ENCODE measurements at regions not wholly inside any gene's neighbourhood (a gene's known extent, or its start where the extent isn't known, plus 50 kb on each side); places are given as distances from the start of the nearest gene placed in this dataset.

- H3K9me3 ChIP-seq (ENCODE audit: control insufficient read depth, low read length), result peaks cover 7% of the 10 kb centered on the region
- H3K36me3 ChIP-seq (ENCODE audit: control insufficient read depth, insufficient read depth, low read length, severe bottlenecking), result no peaks in the 10 kb centered on the region
- H3K4me3 ChIP-seq (ENCODE audit: low read length), result peak overlapping the region; percentile 19
- DNase-seq (ENCODE audit: low read depth), result peak; percentile 68
- H3K27me3 ChIP-seq (replicated peaks; ENCODE audit: control insufficient read depth, insufficient read depth, low read length), result peaks cover 75% of the 10 kb centered on the region
- H3K9ac ChIP-seq (ENCODE audit: low read length), result no peak overlapping the region
- peaks cover 12% of the 10 kb centered on the region for H3K4me1 ChIP-seq (ENCODE audit: control insufficient read depth, insufficient read depth, low read length)
Observed at GRCh38 chr20:51156041-51156982, 133.4 kb upstream of the KCNG1 start.

DNA sequence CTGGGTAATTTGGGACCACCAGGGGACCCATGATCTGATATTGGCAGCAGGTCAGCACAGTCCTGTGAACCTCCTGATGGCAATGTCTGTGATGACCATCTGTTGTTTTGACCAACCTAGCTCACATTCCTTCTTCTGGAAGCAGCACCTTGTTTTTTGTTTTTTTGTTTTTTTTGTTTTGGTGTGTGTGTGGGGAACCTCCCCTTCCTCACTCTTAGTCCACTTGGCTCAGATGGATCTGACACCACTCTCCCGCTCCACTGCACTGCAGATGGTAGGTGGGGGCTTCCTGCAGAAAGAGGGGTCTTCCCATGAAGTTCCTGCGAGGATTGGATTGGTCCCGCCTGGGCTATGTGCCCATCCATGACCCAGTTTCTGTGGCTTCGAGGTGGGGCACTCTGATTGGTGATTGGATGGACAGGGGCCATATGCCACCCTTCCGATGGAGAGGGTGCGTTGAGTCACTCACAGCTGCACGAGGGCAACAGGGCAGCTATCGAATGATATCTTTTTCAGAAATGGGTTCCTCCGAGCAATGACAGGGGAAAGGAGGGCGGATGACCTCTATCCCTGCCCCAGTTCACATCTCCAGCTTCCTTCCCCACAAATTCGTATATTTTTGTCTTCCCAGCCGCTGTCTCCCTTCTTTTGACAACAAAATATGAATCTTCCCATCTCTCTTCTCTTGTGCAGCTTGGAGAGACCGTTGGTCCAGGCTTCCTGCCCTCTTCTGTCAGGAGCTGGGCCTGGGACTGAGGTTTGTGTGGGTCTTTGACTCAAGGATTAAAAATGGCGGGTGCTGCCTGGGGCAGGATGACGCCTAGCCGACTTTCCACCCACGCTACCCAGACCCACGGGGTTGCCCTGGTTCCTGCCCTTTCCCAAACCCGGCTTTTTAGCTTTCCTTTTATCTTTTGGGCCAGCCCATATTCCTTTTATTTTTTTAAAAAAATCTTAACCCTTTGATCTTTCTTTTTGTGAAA, 132.1 kb upstream of the KCNG1 start:
- DNase-seq (ENCODE audit: low read depth), result no peak
- Histone ChIP-seq H3K36me3 (ENCODE audit: control insufficient read depth, insufficient read depth, low read length, severe bottlenecking) (no peaks in the 10 kb centered on the region), H3K4me1 (ENCODE audit: control insufficient read depth, insufficient read depth, low read length) (peaks cover 12% of the 10 kb centered on the region), H3K27me3 (replicated peaks; ENCODE audit: control insufficient read depth, insufficient read depth, low read length) (peaks cover 65% of the 10 kb centered on the region), H3K9ac (ENCODE audit: low read length) (no peak overlapping the region), H3K4me3 (ENCODE audit: low read length) (no peak overlapping the region), H3K9me3 (ENCODE audit: control insufficient read depth, low read length) (no peaks in the 10 kb centered on the region)

- Histone ChIP-seq H3K27me3 (replicated peaks; ENCODE audit: control insufficient read depth, insufficient read depth, low read length) (peaks cover 56% of the 10 kb centered on the region), H3K4me1 (ENCODE audit: control insufficient read depth, insufficient read depth, low read length) (peaks cover 12% of the 10 kb centered on the region), H3K36me3 (ENCODE audit: control insufficient read depth, insufficient read depth, low read length, severe bottlenecking) (no peaks in the 10 kb centered on the region), H3K4me3 (ENCODE audit: low read length) (no peak overlapping the region), H3K9ac (ENCODE audit: low read length) (no peak overlapping the region), H3K9me3 (ENCODE audit: control insufficient read depth, low read length) (no peaks in the 10 kb centered on the region)
- no peak for DNase-seq (ENCODE audit: low read depth)
Observed at GRCh38 chr20:51153867-51154707, 131.2 kb upstream of the KCNG1 start.

GRCh38 chr20:51148941-51149340, 126.0 kb upstream of the KCNG1 start:
- Histone ChIP-seq H3K9ac (ENCODE audit: low read length) (no peak overlapping the region), H3K9me3 (ENCODE audit: control insufficient read depth, low read length) (peaks cover 22% of the 10 kb centered on the region), H3K36me3 (ENCODE audit: control insufficient read depth, insufficient read depth, low read length, severe bottlenecking) (no peaks in the 10 kb centered on the region), H3K27me3 (replicated peaks; ENCODE audit: control insufficient read depth, insufficient read depth, low read length) (peaks cover 46% of the 10 kb centered on the region), H3K4me3 (ENCODE audit: low read length) (no peak overlapping the region), H3K4me1 (ENCODE audit: control insufficient read depth, insufficient read depth, low read length) (no peaks in the 10 kb centered on the region)
- no peak for DNase-seq (ENCODE audit: low read depth)

GRCh38 chr20:51144476-51144875, 121.6 kb upstream of the KCNG1 start:
- H3K9me3 ChIP-seq (ENCODE audit: control insufficient read depth, low read length), result peaks cover 27% of the 10 kb centered on the region
- H3K36me3 ChIP-seq (ENCODE audit: control insufficient read depth, insufficient read depth, low read length, severe bottlenecking), result no peaks in the 10 kb centered on the region
- no peaks in the 10 kb centered on the region for H3K4me1 ChIP-seq (ENCODE audit: control insufficient read depth, insufficient read depth, low read length)
- no peak overlapping the region for H3K4me3 ChIP-seq (ENCODE audit: low read length)
- no peak for DNase-seq (ENCODE audit: low read depth)
- H3K27me3 ChIP-seq (replicated peaks; ENCODE audit: control insufficient read depth, insufficient read depth, low read length), result peaks cover 57% of the 10 kb centered on the region
- H3K9ac ChIP-seq (ENCODE audit: low read length), result no peak overlapping the region

GRCh38 chr20:51143652-51144051, 120.7 kb upstream of the KCNG1 start:
- H3K27me3 ChIP-seq (replicated peaks; ENCODE audit: control insufficient read depth, insufficient read depth, low read length), result peaks cover 61% of the 10 kb centered on the region
- H3K36me3 ChIP-seq (ENCODE audit: control insufficient read depth, insufficient read depth, low read length, severe bottlenecking), result no peaks in the 10 kb centered on the region
- DNase-seq (ENCODE audit: low read depth), result no peak
- no peak overlapping the region for H3K9ac ChIP-seq (ENCODE audit: low read length)
- peaks cover 27% of the 10 kb centered on the region for H3K9me3 ChIP-seq (ENCODE audit: control insufficient read depth, low read length)
- H3K4me1 ChIP-seq (ENCODE audit: control insufficient read depth, insufficient read depth, low read length), result no peaks in the 10 kb centered on the region
- no peak overlapping the region for H3K4me3 ChIP-seq (ENCODE audit: low read length)

DNA sequence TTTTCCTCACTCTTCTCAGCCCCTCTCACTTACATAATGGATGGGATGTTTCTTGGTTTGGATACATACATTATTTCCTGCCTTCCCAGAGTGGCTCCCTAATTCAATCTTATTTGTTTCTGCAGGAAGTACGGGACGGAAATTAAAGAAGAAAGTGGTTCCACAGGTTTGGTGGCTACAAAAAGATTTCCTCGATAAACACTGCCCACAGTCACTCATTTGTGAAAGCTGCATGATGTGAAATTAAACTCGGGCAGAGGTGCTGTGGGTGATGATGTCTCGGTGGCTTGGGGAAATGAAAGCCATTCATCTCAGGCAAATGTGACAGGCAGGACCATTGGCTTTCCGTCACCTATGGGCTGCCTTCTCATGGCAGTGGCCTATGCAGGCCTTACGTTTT, 119.5 kb upstream of the KCNG1 start:
- H3K9me3 ChIP-seq (ENCODE audit: control insufficient read depth, low read length), result peaks cover 27% of the 10 kb centered on the region
- no peaks in the 10 kb centered on the region for H3K36me3 ChIP-seq (ENCODE audit: control insufficient read depth, insufficient read depth, low read length, severe bottlenecking)
- H3K9ac ChIP-seq (ENCODE audit: low read length), result no peak overlapping the region
- H3K27me3 ChIP-seq (replicated peaks; ENCODE audit: control insufficient read depth, insufficient read depth, low read length), result peaks cover 61% of the 10 kb centered on the region
- no peak overlapping the region for H3K4me3 ChIP-seq (ENCODE audit: low read length)
- DNase-seq (ENCODE audit: low read depth), result no peak
- no peaks in the 10 kb centered on the region for H3K4me1 ChIP-seq (ENCODE audit: control insufficient read depth, insufficient read depth, low read length)

DNA sequence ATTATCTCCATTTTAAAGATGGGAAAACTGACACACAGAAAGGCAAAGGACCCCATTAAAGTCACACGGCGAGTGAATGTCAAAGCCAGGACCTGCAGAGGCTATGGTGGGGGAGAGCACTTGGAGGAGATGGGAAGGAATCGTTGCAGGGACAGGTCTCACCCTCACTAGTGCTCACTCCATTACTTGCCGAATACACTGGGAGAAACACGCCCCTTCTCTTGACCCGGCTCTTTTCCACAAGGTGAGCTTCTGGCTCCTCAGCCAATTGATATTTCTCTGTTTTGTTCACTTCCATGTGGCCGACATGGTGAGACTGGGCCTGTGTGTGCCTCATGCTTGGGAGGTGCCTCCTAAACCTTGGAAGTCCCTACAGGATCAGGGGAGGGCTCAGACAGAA, 117.8 kb upstream of the KCNG1 start:
- Histone ChIP-seq H3K9me3 (ENCODE audit: control insufficient read depth, low read length) (peaks cover 16% of the 10 kb centered on the region), H3K4me3 (ENCODE audit: low read length) (no peak overlapping the region), H3K4me1 (ENCODE audit: control insufficient read depth, insufficient read depth, low read length) (no peaks in the 10 kb centered on the region), H3K9ac (ENCODE audit: low read length) (no peak overlapping the region), H3K27me3 (replicated peaks; ENCODE audit: control insufficient read depth, insufficient read depth, low read length) (peaks cover 58% of the 10 kb centered on the region), H3K36me3 (ENCODE audit: control insufficient read depth, insufficient read depth, low read length, severe bottlenecking) (no peaks in the 10 kb centered on the region)
- no peak for DNase-seq (ENCODE audit: low read depth)

DNA sequence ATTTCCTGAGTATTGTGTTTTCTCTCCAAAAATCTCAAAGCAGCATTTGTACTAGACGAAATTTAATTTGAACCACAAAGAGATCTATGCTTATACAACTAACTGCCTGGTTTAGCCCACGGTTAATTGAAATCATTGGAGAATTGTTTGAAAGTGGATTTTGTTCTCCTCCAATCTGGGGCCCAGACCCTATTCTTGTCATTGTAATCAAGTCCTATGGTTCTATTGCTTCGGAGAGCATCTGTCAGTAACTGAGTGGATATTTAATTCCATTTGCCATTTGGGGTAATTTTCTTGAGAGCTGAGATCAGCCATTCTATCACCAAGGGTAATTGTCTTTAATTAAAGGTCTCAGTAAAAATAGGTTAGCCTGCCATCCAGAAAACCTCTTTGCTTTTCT, 117.0 kb upstream of the KCNG1 start:
- peaks cover 8% of the 10 kb centered on the region for H3K9me3 ChIP-seq (ENCODE audit: control insufficient read depth, low read length)
- H3K27me3 ChIP-seq (replicated peaks; ENCODE audit: control insufficient read depth, insufficient read depth, low read length), result peaks cover 50% of the 10 kb centered on the region
- no peaks in the 10 kb centered on the region for H3K4me1 ChIP-seq (ENCODE audit: control insufficient read depth, insufficient read depth, low read length)
- no peak overlapping the region for H3K9ac ChIP-seq (ENCODE audit: low read length)
- no peak for DNase-seq (ENCODE audit: low read depth)
- no peaks in the 10 kb centered on the region for H3K36me3 ChIP-seq (ENCODE audit: control insufficient read depth, insufficient read depth, low read length, severe bottlenecking)
- no peak overlapping the region for H3K4me3 ChIP-seq (ENCODE audit: low read length)

GRCh38 chr20:51138576-51138975, 115.7 kb upstream of the KCNG1 start:
- peaks cover 38% of the 10 kb centered on the region for H3K27me3 ChIP-seq (replicated peaks; ENCODE audit: control insufficient read depth, insufficient read depth, low read length)
- H3K9ac ChIP-seq (ENCODE audit: low read length), result no peak overlapping the region
- H3K4me3 ChIP-seq (ENCODE audit: low read length), result no peak overlapping the region
- peaks cover 6% of the 10 kb centered on the region for H3K9me3 ChIP-seq (ENCODE audit: control insufficient read depth, low read length)
- no peak for DNase-seq (ENCODE audit: low read depth)
- no peaks in the 10 kb centered on the region for H3K36me3 ChIP-seq (ENCODE audit: control insufficient read depth, insufficient read depth, low read length, severe bottlenecking)
- H3K4me1 ChIP-seq (ENCODE audit: control insufficient read depth, insufficient read depth, low read length), result no peaks in the 10 kb centered on the region
